ENCODE measurements at regions not wholly inside any gene's neighbourhood (a gene's known extent, or its start where the extent isn't known, plus 50 kb on each side); places are given as distances from the start of the nearest gene placed in this dataset.

GRCh38 chr2:215191477-215191876 is 53.1 kb upstream of the ABCA12 start:
- no peak overlapping the region for H3K9ac ChIP-seq (ENCODE audit: insufficient read depth, low read depth, low read length)
- H2AFZ ChIP-seq (ENCODE audit: low read length), result no peak overlapping the region
- no TSS peak for BruUV-seq (replicated peaks)
- ATAC-seq, result no peak
- H3K27ac ChIP-seq (ENCODE audit: extremely low read length, insufficient read depth, low read length), result no peak overlapping the region
- in situ Hi-C loops (cut with HindIII; ENCODE audit: extremely low pct_ligation_motif_present, low pct_unique_long_range_greater_than_20kb), result no loop called here
- peaks cover 0 to 1% of the 10 kb centered on the region in 2 experiments; a peak in 1 of 5 replicates for H3K27me3 ChIP-seq (ENCODE audit: control insufficient read depth in 1 of 2, insufficient read depth in 2 of 2, low read length in 2 of 2)
- WGBS (ENCODE audit: low lambda C conversion rate), result 13% methylated on average over 2 of the region's 2 CpGs
- H4K20me1 ChIP-seq (ENCODE audit: insufficient read depth, low read length), result no peaks in the 10 kb centered on the region
- TF ChIP-seq ATF3 (CRISPR knock-in tag; IDR thresholded peaks at IDR 0.05), result no peak
- no peak for TF ChIP-seq ZNF207 (IDR thresholded peaks at IDR 0.05; ENCODE audit: borderline replicate concordance)
- TF ChIP-seq NR2F2 (IDR thresholded peaks at IDR 0.05; ENCODE audit: borderline replicate concordance, low read depth), result no peak
- peak; percentile 86 for TF ChIP-seq CREB1 (IDR thresholded peaks at IDR 0.05)
- no peak for TF ChIP-seq CREB1 (CRISPR knock-in tag; IDR thresholded peaks at IDR 0.05)
- TF ChIP-seq ZNF354B (CRISPR knock-in tag; IDR thresholded peaks at IDR 0.05), result no peak
- H3K4me1 ChIP-seq (ENCODE audit: insufficient read depth, low read length), result no peaks in the 10 kb centered on the region
- no peaks in the 10 kb centered on the region for H3K9me3 ChIP-seq (ENCODE audit: low read length)
- no peak for DNase-seq (ENCODE audit: low spot score)
- H3K4me2 ChIP-seq (ENCODE audit: low read depth, low read length), result no peak overlapping the region
- H3K36me3 ChIP-seq (replicated peaks in 1 of 2; ENCODE audit: control insufficient read depth in 1 of 2, insufficient read depth in 2 of 2, low read length in 2 of 2), result no peaks in the 10 kb centered on the region
- no peak for FAIRE-seq
- CTCF ChIA-PET (ENCODE audit: low intra/inter-chr PET ratio, low total read pairs), result no interaction called here
- H3K4me3 ChIP-seq (replicated peaks in 1 of 3; ENCODE audit: insufficient read depth in 1 of 3, low read depth in 2 of 3, low read length in 3 of 3), result no peak overlapping the region
- intact Hi-C loops (cut with micrococcal nuclease; ENCODE audit: unreplicated experiment), result no loop called here
- H3K79me2 ChIP-seq (ENCODE audit: insufficient read depth, low read length), result no peaks in the 10 kb centered on the region
- POLR2A ChIA-PET, result no interaction called here

GRCh38 chr2:215190588-215190987 is 52.2 kb upstream of the ABCA12 start:
- Histone ChIP-seq H3K4me3 (replicated peaks in 1 of 3; ENCODE audit: insufficient read depth in 1 of 3, low read depth in 2 of 3, low read length in 3 of 3) (no peak overlapping the region), H3K27ac (ENCODE audit: extremely low read length, insufficient read depth, low read length) (no peak overlapping the region), H3K9ac (ENCODE audit: insufficient read depth, low read depth, low read length) (no peak overlapping the region), H3K4me2 (ENCODE audit: low read depth, low read length) (no peak overlapping the region), H3K4me1 (ENCODE audit: insufficient read depth, low read length) (no peaks in the 10 kb centered on the region), H3K27me3 (ENCODE audit: control insufficient read depth in 1 of 2, insufficient read depth in 2 of 2, low read length in 2 of 2) (peaks cover 0 to 1% of the 10 kb centered on the region in 2 experiments; a peak in 1 of 5 replicates), H3K9me3 (ENCODE audit: low read length) (no peaks in the 10 kb centered on the region), H3K36me3 (replicated peaks in 1 of 2; ENCODE audit: control insufficient read depth in 1 of 2, insufficient read depth in 2 of 2, low read length in 2 of 2) (no peaks in the 10 kb centered on the region), H3K79me2 (ENCODE audit: insufficient read depth, low read length) (no peaks in the 10 kb centered on the region), H2AFZ (ENCODE audit: low read length) (no peak overlapping the region), H4K20me1 (ENCODE audit: insufficient read depth, low read length) (no peaks in the 10 kb centered on the region)
- intact Hi-C loops (cut with micrococcal nuclease; ENCODE audit: unreplicated experiment), result no loop called here
- no peak for DNase-seq (ENCODE audit: low spot score)
- CTCF ChIA-PET (ENCODE audit: low intra/inter-chr PET ratio, low total read pairs), result no interaction called here
- no TSS peak for BruUV-seq (replicated peaks)
- no peak for FAIRE-seq
- in situ Hi-C loops (cut with HindIII; ENCODE audit: extremely low pct_ligation_motif_present, low pct_unique_long_range_greater_than_20kb), result no loop called here
- TF ChIP-seq ZC3H13 (CRISPR knock-in tag; IDR thresholded peaks at IDR 0.05) (no peak), ZNF280B (CRISPR knock-in tag; IDR thresholded peaks at IDR 0.05; ENCODE audit: borderline replicate concordance) (no peak), BRD4 (CRISPR knock-in tag; IDR thresholded peaks at IDR 0.05) (no peak), RFX1 (IDR thresholded peaks at IDR 0.05) (no peak), SSRP1 (CRISPR knock-in tag; IDR thresholded peaks at IDR 0.05) (no peak), ZNF672 (CRISPR knock-in tag; IDR thresholded peaks at IDR 0.05) (no peak), ATF5 (CRISPR knock-in tag; IDR thresholded peaks at IDR 0.05; ENCODE audit: low read depth) (no peak), ZNF484 (CRISPR knock-in tag; IDR thresholded peaks at IDR 0.05; ENCODE audit: borderline replicate concordance, low read depth) (no peak)
- POLR2A ChIA-PET, result no interaction called here
- no peak for ATAC-seq

Data from HepG2 (cell line).